ENCODE measurements at regions not wholly inside any gene's neighbourhood (a gene's known extent, or its start where the extent isn't known, plus 50 kb on each side); places are given as distances from the start of the nearest gene placed in this dataset.
"Not testable (repeated sequence)": the region's sequence is repeated elsewhere in the genome, so short reads cannot be mapped to it uniquely, and the experiment has no call there.

GRCh38 chr7:45328403-45328981 is 170.9 kb downstream of the RAMP3 start:
- DNase-seq (ENCODE audit: low spot score), result no peak
- TF ChIP-seq CTCF (IDR thresholded peaks at IDR 0.05; ENCODE audit: borderline replicate concordance, control extremely low read depth, extremely low read depth, insufficient read depth, missing control alignments), result no peak
- in situ Hi-C loops (cut with MboI; ENCODE audit: low sequenced_read_pairs, unreplicated experiment), result no loop called here

- no peak for DNase-seq (ENCODE audit: low spot score)
- no peak for TF ChIP-seq CTCF (IDR thresholded peaks at IDR 0.05; ENCODE audit: borderline replicate concordance, control extremely low read depth, extremely low read depth, insufficient read depth, missing control alignments)
- in situ Hi-C loops (cut with MboI; ENCODE audit: low sequenced_read_pairs, unreplicated experiment), result no loop called here
Measured at GRCh38 chr7:45331563-45331962, 174.0 kb downstream of the RAMP3 start.

GRCh38 chr7:45335024-45335423 is 177.4 kb downstream of the RAMP3 start:
- DNase-seq (ENCODE audit: low spot score); in situ Hi-C loops (cut with MboI; ENCODE audit: low sequenced_read_pairs, unreplicated experiment): not testable (repeated sequence)

- in situ Hi-C loops (cut with MboI; ENCODE audit: low sequenced_read_pairs, unreplicated experiment), result no loop called here
- DNase-seq (ENCODE audit: low spot score), result no peak
- TF ChIP-seq CTCF (IDR thresholded peaks at IDR 0.05; ENCODE audit: borderline replicate concordance, control extremely low read depth, extremely low read depth, insufficient read depth, missing control alignments), result no peak
Measured at GRCh38 chr7:45342236-45342635, 184.6 kb downstream of the RAMP3 start.

GRCh38 chr7:45343746-45344145 is 186.2 kb downstream of the RAMP3 start:
- no peak for TF ChIP-seq CTCF (IDR thresholded peaks at IDR 0.05; ENCODE audit: borderline replicate concordance, control extremely low read depth, extremely low read depth, insufficient read depth, missing control alignments)
- in situ Hi-C loops (cut with MboI; ENCODE audit: low sequenced_read_pairs, unreplicated experiment), result no loop called here
- DNase-seq (ENCODE audit: low spot score), result no peak

- TF ChIP-seq CTCF (IDR thresholded peaks at IDR 0.05; ENCODE audit: borderline replicate concordance, control extremely low read depth, extremely low read depth, insufficient read depth, missing control alignments), result no peak
- in situ Hi-C loops (cut with MboI; ENCODE audit: low sequenced_read_pairs, unreplicated experiment), result no loop called here
- no peak for DNase-seq (ENCODE audit: low spot score)
Measured at GRCh38 chr7:45347804-45348203, 190.2 kb downstream of the RAMP3 start.

- no peak for DNase-seq (ENCODE audit: low spot score)
- TF ChIP-seq CTCF (IDR thresholded peaks at IDR 0.05; ENCODE audit: borderline replicate concordance, control extremely low read depth, extremely low read depth, insufficient read depth, missing control alignments), result no peak
- in situ Hi-C loops (cut with MboI; ENCODE audit: low sequenced_read_pairs, unreplicated experiment), result no loop called here
Measured at GRCh38 chr7:45349090-45349489, 191.5 kb downstream of the RAMP3 start.

Data from GM13976 (cell line).